ENCODE measurements at regions not wholly inside any gene's neighbourhood (a gene's known extent, or its start where the extent isn't known, plus 50 kb on each side); places are given as distances from the start of the nearest gene placed in this dataset.

DNA sequence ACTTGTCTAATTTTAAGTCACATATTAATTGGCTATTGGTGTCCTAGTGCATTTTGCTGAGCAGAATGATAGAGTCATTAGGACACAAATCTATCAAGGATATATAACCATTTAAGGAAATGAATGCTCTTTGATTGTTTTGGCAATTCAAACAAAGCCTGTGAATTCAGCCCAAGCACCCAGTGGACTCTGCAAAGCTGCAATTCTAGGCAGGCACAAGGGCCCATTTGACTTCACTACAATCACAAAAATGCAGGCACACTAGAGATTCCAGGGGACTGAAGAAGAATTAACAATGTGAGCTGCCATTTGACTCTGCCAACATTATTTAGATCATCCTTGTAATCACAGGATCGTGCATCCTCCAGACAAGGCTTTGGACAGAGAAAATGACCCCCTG is 544.2 kb upstream of the PHF14 start:
- TF ChIP-seq, protein P1, sequence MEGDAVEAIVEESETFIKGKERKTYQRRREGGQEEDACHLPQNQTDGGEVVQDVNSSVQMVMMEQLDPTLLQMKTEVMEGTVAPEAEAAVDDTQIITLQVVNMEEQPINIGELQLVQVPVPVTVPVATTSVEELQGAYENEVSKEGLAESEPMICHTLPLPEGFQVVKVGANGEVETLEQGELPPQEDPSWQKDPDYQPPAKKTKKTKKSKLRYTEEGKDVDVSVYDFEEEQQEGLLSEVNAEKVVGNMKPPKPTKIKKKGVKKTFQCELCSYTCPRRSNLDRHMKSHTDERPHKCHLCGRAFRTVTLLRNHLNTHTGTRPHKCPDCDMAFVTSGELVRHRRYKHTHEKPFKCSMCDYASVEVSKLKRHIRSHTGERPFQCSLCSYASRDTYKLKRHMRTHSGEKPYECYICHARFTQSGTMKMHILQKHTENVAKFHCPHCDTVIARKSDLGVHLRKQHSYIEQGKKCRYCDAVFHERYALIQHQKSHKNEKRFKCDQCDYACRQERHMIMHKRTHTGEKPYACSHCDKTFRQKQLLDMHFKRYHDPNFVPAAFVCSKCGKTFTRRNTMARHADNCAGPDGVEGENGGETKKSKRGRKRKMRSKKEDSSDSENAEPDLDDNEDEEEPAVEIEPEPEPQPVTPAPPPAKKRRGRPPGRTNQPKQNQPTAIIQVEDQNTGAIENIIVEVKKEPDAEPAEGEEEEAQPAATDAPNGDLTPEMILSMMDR (IDR thresholded peaks at IDR 0.05; ENCODE audit: low read depth, low read length), result no peak
- TF ChIP-seq EZH2phosphoT487 (IDR thresholded peaks at IDR 0.05; ENCODE audit: low read depth), result no peak

Measured in OCI-LY3 (cell line).